Hematopoietic multipotent progenitor cell treated with erythropoietin and hydrocortisone succinate and interleukin-3 and kit ligand, for 17 days (in vitro differentiated cells): ENCODE measurements at regions not wholly inside any gene's neighbourhood (a gene's known extent, or its start where the extent isn't known, plus 50 kb on each side); places are given as distances from the start of the nearest gene placed in this dataset.
"Not testable (repeated sequence)": the region's sequence is repeated elsewhere in the genome, so short reads cannot be mapped to it uniquely, and the experiment has no call there.

ENCODE experiments used
- DNase-seq: peaks from one replicate; pipeline ENCODE4 v3.0.0-alpha.2; 2015; ENCODE audit warnings: low spot score

DNA sequence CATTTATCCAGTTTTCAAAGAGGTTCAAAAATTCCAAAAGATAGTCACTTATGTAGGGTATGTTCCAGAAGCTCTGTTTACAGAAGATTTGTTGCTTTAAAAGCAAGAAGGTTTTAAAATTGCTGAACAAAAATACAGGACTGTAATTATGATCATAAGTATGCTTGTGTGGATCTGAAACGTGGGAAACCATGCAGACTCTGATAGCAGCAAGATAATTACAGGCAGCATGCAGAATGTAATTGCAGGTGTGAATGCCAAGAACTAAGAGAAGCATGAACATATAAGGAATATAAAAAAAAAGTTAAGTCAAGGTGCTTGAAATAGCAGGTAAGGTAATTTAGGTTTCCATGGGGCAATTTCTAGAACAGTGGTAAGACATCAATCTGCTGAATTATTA, 405.7 kb downstream of the ARL4A start:
- DNase-seq = no peak

DNA sequence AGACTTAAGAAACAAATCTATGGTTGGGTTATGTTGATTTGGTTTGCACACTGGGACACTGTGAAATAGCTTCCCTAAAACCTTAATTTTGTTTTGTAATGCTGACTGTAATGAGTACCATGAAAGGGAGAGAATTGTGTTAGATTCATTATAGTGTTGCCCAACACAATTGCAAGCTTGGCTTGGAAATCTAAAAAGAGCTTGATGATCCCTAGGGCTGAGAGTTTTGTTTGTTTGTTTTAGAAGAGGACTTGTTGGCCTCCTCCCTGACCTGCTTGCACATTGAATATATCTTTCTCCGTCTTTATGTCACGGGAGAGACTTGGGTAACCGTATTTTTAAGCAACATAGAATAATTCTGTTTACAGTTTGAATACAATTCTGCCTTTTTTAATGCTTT, 410.1 kb downstream of the ARL4A start:
- DNase-seq = no peak

DNA sequence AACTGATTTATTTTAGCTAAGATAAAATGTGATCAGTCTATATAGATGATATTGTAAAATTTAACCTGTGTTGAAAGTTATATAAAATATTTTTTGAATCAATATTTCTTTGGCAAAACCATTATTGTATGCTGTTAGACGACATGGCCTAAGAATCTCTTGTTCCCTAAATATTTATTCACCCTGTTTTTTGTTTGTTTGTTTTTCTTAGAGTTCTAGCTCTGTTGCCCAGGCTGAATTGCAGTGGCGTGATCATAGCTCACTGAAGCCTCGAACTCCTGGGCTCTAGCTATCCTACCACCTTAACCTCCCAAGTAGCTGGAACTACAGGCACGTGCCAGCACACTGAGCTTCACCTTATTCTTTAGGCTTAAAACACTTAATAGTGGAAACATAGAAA, 410.7 kb downstream of the ARL4A start:
- no peak for DNase-seq

DNA sequence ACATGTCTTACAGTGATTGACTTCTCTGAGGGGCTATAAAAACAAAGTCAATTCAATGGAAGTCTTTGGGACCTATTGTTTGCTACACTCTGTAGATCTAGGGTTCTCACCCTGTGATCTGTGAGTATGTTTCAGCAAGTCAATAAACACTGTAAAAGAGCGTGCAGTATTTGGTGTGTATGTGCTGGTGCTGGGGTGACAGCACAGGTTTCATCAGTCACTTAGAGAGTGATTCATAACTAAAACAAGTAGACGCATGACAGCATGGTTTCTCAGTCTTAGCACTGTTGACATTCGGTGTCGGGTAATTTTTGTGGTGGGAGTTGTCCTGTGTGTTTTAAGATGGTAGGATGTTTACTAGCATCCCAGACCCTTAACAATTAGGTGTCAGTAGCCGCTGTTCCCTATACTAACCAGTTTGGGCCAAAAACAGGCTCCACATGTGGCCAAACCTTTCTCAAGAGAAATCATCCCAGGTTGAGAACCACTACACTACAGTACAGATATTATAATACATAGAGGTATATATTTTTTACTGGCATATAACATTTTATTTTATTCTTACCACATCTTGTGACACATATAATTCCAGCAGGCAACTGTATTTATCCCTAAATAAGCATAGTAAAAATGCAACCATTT, 411.8 kb downstream of the ARL4A start:
- DNase-seq = no peak

DNA sequence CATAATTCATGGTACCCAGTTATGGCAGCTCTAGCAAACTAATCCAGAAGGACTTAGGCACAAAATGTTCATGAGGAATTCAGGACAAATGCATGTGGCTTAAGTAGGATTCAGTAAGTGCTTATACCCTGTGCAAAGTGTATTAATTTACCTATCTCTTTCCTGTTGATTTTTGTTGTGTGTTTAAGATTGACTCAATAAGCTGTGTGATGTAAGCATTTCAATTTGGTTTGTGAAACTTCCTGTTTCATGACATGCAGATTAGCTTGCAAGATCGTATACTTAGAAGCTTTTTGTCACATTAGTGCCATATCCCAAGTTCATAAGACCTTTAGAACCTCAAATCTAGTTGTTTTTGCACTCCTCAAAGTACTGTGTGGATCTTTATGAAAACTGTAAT, 416.7 kb downstream of the ARL4A start:
- DNase-seq = no peak

DNA sequence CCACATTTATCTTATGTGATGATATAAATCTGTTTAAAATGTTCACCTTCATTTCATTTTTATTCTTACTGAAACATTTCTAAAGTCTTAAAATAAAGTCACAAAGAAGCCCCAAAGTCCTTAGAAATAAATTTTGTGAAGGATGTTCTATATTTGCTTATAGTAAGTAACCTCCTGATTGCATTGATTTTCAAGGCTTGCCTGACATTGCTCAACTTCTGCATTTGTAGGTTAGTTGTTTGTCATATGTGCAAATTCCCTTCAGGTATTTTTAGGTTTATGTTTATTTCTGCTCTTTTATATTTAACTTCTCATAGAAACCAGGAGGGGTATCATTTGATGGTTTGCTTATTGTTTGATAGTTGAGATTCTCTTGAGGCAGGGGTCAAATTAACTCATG, 417.8 kb downstream of the ARL4A start:
- DNase-seq = no peak

DNA sequence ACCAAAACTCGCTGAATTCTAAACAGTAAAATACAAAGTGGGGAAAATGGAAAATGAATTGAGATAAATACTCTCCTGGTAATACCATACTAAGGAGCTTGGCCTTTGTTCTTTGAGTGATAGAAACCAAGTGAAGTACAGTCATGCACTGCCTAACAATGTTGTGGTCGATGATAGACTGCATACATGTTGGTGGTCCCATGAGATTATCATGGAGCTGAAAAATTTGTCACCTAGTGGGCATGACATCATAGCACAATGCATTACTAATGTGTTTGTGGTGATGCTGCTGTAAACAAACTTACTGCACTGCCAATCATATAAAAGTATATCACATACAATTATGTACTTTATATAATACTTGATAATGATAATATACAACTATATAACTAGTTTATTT, 419.1 kb downstream of the ARL4A start:
- no peak for DNase-seq

DNA sequence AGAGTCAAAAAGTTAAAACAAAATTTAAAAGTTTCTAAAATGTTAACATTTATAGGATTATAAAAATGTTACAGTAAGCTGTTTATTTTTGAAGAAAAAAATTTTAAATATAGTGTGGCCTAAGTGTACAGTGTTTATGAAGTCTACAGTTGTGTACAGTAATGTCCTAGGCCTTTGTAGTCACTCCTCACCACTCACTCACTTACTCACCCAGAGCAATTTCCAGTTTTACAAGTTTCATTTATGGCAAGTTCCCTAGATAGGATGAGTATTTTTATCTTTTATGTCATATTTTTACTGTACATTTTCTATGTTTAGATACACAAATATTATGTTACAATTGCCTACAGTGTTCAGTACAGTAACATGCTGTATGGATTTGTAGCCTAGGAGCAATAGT, 419.9 kb downstream of the ARL4A start:
- no peak for DNase-seq

DNA sequence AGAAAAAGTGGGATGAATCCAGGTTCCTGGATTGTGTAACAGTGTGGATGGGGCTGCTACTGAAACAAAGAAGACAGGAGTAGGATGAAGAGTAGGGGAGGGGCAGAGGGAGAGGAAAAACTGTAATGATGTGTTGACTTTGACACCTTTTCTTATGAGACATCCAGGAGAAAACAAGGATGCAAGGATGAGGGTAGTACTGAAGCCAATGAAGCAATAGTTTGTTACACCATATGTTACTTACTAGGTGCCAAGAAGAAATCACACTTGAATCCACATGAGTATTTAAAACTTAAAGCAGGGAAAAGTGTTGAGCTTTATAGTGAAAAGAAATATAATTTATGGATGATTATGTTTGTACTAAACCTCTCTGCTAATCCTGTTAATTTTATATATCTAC, 420.6 kb downstream of the ARL4A start:
- DNase-seq = no peak

DNA sequence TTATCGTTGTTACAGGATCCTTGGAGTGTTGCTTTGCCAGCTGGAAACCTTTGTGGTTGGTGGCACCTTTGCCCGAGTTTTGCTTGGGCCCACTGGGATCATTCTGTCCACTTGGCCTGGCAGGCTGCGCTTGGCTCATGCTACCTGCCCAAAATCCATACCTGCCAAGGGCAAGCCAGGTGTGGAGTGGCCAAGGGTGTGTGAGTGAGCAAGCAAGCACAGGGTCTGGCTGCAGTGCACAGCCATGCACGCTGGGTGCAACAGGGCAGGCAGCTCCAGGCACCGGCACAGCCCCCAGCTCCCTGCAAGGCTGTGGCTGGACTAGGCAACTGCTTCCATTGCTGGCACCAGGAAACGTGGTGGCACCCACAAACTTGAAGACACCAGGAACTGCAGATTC, 421.8 kb downstream of the ARL4A start:
- no peak for DNase-seq

DNA sequence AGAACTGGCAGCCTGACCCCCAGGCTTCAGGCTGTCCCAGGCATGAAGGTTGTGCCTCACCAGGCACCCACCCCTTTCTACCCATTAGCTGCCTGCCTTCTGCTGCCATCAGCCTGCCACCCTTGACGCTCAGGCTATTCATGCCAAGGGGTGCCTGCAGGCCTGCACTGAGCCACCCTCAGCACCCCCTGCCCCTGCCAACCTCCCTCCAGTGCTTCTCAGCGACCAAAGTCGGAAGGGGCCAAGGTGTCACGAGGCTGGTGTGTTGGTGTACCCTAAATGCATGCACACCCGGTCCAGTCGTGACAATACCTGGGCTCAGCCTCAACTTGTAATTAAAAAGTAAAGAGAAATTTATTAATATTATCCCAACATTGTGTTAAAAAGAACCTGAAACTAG, 422.7 kb downstream of the ARL4A start:
- DNase-seq = no peak

DNA sequence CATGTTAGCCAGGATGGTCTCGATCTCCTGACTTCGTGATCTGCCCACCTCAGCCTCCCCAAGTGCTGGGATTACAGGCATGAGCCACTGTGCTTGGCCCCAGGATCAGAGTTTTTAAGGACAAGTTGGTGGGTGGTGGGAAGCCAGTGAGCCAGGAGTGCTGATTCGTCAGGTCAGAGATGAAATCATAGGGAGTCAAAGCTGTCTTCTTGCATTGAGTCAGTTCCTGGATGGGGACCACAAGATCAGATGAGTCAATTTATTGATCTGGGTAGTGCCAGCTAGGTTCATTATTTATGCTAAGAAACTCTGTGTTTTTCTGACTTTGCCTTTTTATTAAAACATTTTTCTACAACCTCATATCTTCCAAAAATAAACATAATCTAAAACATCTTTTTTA, 423.8 kb downstream of the ARL4A start:
- DNase-seq = no peak

DNA sequence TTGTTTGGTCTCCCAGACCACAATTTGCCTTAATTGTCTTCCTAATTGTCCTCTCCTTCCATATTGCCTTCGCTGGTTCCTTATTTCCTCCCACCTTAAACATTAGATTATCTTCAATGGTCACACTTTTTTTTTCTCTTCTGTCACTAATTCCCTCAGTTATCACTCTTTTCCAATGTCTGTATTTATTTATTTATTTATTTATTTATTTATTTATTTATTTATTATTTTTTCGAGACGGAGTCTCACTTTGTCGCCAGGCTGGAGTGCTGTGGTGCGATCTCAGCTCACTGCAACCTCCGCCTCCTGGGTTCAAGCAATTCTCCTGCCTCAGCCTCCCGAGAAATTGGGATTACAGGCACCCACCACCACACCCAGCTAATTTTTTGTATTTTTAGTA, 426.8 kb downstream of the ARL4A start:
- not testable (repeated sequence) for DNase-seq

DNA sequence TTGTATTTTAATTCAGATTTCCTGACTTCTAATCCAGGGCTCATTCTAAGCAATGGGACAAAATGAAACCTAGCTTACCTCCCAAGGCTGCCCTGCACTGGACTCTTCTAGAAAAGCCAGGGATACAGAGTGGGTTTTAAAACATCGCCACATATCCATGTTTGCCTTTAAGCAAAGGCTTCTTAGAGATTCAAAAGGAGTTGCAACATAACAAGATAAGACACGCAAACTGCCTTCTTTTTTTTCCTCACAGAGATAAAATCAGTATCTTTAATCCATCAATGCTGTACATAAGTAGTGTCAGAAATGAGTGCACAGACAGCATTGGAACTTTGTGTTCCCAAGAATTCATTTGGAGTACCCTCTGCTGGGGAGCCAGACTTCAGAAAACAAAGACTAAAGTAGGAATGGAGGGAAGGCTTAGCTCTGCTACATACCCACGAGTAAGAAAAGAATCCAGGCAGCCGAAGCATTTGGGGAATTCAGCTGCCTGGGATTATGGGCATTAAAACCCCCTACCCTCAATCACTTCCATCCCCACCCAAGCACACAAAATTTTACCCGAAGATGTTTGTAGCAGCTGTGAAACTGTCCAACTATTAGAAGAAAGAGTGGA, 427.8 kb downstream of the ARL4A start:
- DNase-seq = no peak

DNA sequence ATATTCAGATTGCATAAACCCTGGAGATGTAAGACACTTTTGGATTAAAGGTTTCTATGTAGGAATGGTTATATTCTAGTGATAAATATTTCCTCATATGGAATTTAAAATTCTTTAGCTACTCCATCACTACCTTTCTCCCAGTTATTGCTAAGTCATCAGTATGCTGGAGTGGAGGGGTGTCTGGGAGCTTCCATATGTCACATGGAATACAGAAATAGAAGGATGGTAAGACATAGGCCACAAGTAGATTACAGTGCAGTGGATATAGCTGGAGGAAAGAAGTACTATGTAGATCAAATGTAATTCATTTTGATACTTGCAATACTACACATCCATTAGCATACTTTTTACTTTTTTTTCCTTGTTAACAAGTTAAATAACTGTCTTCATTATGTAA, 428.4 kb downstream of the ARL4A start:
- DNase-seq = no peak

DNA sequence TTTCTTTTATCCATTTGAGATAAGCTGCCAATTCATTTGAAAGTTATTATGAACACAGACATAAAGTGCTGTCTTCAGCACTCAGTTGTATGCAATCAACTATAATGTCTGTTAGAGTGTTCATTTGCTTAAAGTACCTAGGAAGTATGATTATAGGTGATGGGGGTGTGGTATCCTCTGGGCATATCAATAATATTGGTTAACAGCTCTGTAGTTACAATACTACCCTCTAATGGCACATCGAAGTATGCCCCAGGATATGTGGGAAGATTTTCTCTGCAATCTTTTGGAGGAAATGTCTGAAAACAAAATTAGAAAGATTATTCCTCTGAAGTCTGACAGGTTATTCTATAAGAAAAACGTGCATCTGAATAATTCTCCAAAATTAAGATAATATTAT, 429.7 kb downstream of the ARL4A start:
- DNase-seq = no peak

DNA sequence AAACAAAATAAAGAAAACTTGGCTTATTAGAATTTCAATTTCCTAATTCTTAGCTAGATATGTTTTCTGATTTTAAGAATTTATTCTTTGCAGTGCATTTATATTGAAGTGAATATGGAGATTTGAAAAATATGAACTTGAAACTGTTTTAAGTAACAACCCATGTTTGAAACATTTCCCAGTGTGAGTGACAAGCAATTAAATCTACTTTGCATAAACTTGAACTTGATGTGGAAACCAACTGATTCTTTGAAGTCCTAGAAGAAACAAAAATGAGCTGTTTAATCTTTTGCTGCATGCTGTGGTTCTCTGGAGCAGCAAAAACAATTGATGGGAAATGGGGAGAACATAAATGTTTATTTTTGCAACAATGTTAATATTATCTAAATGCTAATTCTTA, 430.2 kb downstream of the ARL4A start:
- DNase-seq = no peak

DNA sequence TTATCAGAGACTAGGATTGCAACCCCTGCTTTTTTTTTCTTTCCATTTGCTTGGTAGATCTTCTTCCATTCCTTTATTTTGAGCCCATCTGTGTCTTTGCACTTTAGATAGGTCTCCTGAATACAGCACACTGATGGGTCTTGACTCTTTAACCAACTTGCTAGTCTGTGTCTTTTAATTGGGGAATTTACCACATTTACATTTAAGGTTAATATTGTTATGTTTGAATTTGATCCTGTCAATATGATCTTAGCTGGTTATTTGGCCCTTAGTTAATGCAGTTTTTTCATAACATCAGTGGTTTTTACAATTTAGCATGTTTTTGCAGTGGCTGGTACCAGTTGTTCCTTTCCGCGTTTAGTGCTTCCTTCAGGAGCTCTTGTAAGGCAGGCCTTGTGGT, 437.2 kb downstream of the ARL4A start:
- not testable (repeated sequence) for DNase-seq

DNA sequence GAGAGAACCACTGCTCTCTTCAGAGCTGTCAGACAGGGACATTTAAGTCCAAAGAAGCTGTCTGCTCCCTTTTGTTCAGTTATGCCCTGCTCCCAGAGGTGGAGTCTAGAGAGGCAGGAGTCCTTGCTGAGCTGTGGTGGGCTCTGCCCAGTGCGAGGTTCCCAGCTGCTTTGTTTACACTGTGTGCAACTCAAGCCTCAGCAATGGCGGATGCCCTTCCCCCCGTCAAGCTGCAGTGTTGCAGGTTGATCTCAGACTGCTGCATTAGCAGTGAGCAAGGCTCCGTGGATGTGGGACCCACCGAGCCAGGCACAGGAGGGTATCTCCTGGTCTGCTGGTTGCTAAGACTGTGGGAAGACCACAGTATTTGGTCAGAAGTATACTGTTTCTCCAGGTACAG, 438.9 kb downstream of the ARL4A start:
- DNase-seq = no peak

DNA sequence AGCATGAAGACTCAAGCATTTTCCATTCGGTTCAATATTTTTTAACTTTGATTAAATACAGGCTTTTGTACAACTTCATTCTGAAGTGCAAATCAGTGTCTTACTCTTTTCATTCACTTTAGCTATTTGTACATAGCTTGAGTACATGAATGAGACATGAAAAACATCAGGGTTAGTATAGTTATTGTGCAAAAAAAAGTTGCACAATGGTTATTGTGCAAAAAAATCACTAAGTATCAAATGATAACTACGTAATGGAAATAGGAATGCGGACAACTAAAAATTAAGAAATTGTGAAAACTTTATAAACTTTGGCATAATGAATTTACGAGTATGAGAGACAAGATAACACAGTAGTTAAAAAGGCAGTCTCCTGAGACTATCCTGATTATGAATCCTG, 442.9 kb downstream of the ARL4A start:
- DNase-seq = no peak

DNA sequence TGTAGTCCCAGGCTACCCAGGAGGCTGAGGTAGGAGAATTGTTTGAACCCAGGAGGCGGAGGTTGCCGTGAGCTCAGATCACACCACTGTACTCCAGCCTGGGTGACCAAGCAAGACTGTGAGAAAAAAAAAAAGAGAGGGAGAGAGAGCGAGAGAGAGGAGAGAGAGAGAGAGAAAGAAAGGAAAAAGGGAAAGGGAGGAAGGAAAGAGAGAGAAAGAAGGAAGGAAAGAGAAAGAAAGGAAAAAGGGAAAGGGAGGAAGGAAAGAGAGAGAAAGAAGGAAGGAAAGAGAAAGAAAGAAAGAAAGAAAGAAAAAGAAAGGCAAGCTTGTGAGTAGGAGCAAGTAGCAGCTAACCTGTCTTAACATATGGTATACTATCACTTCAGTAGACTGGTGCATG, 443.5 kb downstream of the ARL4A start:
- not testable (repeated sequence) for DNase-seq

DNA sequence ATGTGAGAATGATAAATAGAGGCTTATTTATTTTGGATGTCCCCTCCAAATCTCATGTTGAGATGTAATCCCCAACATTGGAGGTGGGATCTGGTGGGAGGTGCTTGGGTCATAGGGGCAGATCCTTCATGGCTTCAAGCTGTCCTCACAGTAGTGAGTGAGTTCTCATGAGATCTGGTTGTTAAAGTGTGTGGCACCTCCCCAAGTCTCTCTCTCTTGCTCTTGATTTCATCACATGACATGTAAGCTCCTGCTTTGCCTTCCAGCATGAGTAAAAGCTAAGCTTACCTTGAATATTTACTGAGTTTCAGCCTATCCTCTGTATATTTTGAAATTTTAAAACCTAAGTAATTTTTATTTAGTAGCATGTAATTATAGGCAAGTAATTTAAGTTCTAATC, 444.9 kb downstream of the ARL4A start:
- DNase-seq = no peak

DNA sequence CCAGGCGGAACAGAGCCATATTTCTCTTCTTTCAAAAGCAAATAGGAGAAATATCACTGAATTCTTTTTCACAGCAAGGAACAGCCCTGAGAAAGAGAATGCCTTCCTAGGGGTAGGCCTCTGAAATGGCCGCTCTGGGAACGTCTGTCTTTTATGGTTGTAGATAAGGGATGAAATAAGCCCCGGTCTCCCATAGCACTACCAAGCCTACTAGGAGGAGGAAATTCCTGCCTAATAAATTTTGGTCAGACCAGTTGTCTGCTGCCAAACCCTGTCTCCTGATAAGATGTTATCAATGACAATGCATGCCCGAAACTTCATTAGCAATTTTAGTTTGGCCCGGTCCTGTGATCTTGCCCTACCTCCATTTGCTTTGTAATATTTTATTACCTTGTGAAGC, 448.9 kb downstream of the ARL4A start:
- not testable (repeated sequence) for DNase-seq

DNA sequence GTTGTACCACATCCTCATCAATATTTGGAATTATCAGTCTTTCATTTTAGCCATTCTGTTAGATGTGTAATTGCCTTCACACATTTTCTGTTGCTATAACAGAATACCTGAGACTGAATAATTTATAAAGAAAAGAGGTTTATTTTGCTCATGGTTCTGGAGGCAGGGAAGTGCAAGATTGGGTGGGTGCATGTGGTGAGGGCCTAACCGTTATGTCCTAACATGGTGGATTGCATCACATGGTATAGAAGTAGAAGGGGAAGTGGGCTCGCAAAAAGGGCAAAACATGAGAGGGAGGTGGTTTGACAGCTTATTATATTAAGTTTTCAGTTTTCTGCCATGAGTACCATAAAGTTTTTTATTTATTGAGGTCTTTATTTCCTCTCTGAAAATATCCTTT, 452.0 kb downstream of the ARL4A start:
- DNase-seq = no peak
